ENCODE measurements at regions not wholly inside any gene's neighbourhood (a gene's known extent, or its start where the extent isn't known, plus 50 kb on each side); places are given as distances from the start of the nearest gene placed in this dataset.

GRCh38 chr15:93168910-93169309 is 79.9 kb upstream of the RGMA start:
- ATAC-seq (ENCODE audit: low read depth) (no peak), DNase-seq (no peak)
- Histone ChIP-seq H3K56ac (ENCODE audit: extremely low read depth, insufficient read depth, low read length) (no peak overlapping the region), H3K4me1 (ENCODE audit: control insufficient read depth, insufficient read depth, low read length) (no peaks in the 10 kb centered on the region), H3K27me3 (ENCODE audit: control insufficient read depth, insufficient read depth, low read length) (no peaks in the 10 kb centered on the region), H3K9ac (ENCODE audit: low read depth, low read length) (no peak overlapping the region), H2BK20ac (ENCODE audit: low read depth, low read length) (no peak overlapping the region), H2BK120ac (ENCODE audit: low read depth, low read length) (no peak overlapping the region), H3K4ac (ENCODE audit: low read depth, low read length) (no peak overlapping the region), H3K23ac (ENCODE audit: low read depth, low read length) (no peak overlapping the region), H2AK5ac (ENCODE audit: low read depth, low read length) (no peak overlapping the region), H3K9me3 (ENCODE audit: control insufficient read depth, insufficient read depth, low read length) (peaks cover 9% of the 10 kb centered on the region), H3K27ac (ENCODE audit: insufficient read depth, low read length) (no peak overlapping the region), H3K18ac (ENCODE audit: low read depth, low read length) (no peak overlapping the region), H3K36me3 (ENCODE audit: control insufficient read depth, insufficient read depth, low read length) (no peaks in the 10 kb centered on the region), H2BK15ac (ENCODE audit: low read depth, low read length) (no peak overlapping the region), H3K79me1 (ENCODE audit: low read depth in 1 of 2, low read length in 2 of 2) (no peaks in the 10 kb centered on the region), H3K4me2 (ENCODE audit: low read depth, low read length) (no peak overlapping the region), H3K14ac (replicated peaks; ENCODE audit: low read depth, low read length) (no peak overlapping the region), H4K5ac (ENCODE audit: low read depth, low read length) (no peak overlapping the region), H4K8ac (ENCODE audit: low read depth in 2 of 2, low read length in 2 of 2) (no peak overlapping the region), H3K4me3 (ENCODE audit: insufficient read depth, low read depth, low read length) (no peak overlapping the region), H3K9me1 (ENCODE audit: insufficient read depth, low read length) (no peaks in the 10 kb centered on the region), H2AFZ (replicated peaks; ENCODE audit: low read length, poor library complexity) (no peak overlapping the region), H4K20me1 (ENCODE audit: insufficient read depth, low read length) (no peaks in the 10 kb centered on the region), H2BK5ac (ENCODE audit: low read depth, low read length, poor library complexity, severe bottlenecking) (no peak overlapping the region), H2AK9ac (replicated peaks; ENCODE audit: low read depth, low read length, poor library complexity) (no peak overlapping the region), H4K91ac (ENCODE audit: insufficient read depth, low read depth, low read length) (no peak overlapping the region)
- ChIA-PET POLR2A (ENCODE audit: unreplicated experiment) (no interaction called here), CTCF (no interaction called here)
- TF ChIP-seq NFE2L2 (IDR thresholded peaks at IDR 0.05; ENCODE audit: low read depth, low read length) (no peak), CHD1 (IDR thresholded peaks at IDR 0.05; ENCODE audit: low read depth, low read length) (no peak), RFX5 (IDR thresholded peaks at IDR 0.05; ENCODE audit: low read depth, low read length) (no peak), MAZ (IDR thresholded peaks at IDR 0.05; ENCODE audit: borderline replicate concordance, low read depth, low read length) (no peak), POLR2A (IDR thresholded peaks at IDR 0.05; ENCODE audit: low read depth, low read length) (no peak), CTCF (conservative IDR thresholded peaks at IDR 0.05; ENCODE audit: low read depth, low read length) (no peak), MXI1 (IDR thresholded peaks at IDR 0.05; ENCODE audit: borderline replicate concordance, low read depth, low read length) (no peak), FOS (IDR thresholded peaks at IDR 0.05; ENCODE audit: low read depth, low read length) (no peak), RAD21 (IDR thresholded peaks at IDR 0.05; ENCODE audit: low read length) (no peak), CEBPB (IDR thresholded peaks at IDR 0.05; ENCODE audit: low read depth, low read length) (no peak), SMC3 (IDR thresholded peaks at IDR 0.05; ENCODE audit: low read depth, low read length) (no peak), ELK1 (IDR thresholded peaks at IDR 0.05; ENCODE audit: borderline replicate concordance, low read depth, low read length) (no peak)
- intact Hi-C loops (cut with micrococcal nuclease), result no loop called here
- dilution Hi-C loops (cut with HindIII; ENCODE audit: low sequenced_read_pairs, unreplicated experiment), result no loop called here
- no TSS peak for BruUV-seq (replicated peaks)
- in situ Hi-C loops (cut with MboI; ENCODE audit: low sequenced_read_pairs), result no loop called here
- no CpG with 5 or more reads among the region's 2 CpGs for WGBS, 2 experiments (ENCODE audit: extremely low coverage in 2 of 2, insufficient read length in 1 of 2)
